ENCODE measurements at regions not wholly inside any gene's neighbourhood (a gene's known extent, or its start where the extent isn't known, plus 50 kb on each side); places are given as distances from the start of the nearest gene placed in this dataset.

GRCh38 chr1:164101802-164102201 lies 457.2 kb upstream of the PBX1 start:
- TF ChIP-seq CTCF (IDR thresholded peaks at IDR 0.05; ENCODE audit: low read depth, low read length, missing control alignments), result no peak
- DNase-seq (ENCODE audit: extremely low read depth, low read depth), result no peak
- no peak overlapping the region for H3K4me3 ChIP-seq (replicated peaks; ENCODE audit: low read depth, low read length)

- no peak overlapping the region for H3K4me3 ChIP-seq (replicated peaks; ENCODE audit: low read depth, low read length)
- DNase-seq (ENCODE audit: extremely low read depth, low read depth), result no peak
- no peak for TF ChIP-seq CTCF (IDR thresholded peaks at IDR 0.05; ENCODE audit: low read depth, low read length, missing control alignments)
Measured at GRCh38 chr1:164131949-164132348, 427.0 kb upstream of the PBX1 start.

GRCh38 chr1:164137273-164137925 lies 421.6 kb upstream of the PBX1 start:
- H3K4me3 ChIP-seq (replicated peaks; ENCODE audit: low read depth, low read length), result no peak overlapping the region
- DNase-seq (ENCODE audit: extremely low read depth, low read depth), result no peak
- no peak for TF ChIP-seq CTCF (IDR thresholded peaks at IDR 0.05; ENCODE audit: low read depth, low read length, missing control alignments)

- DNase-seq (ENCODE audit: extremely low read depth, low read depth), result no peak
- H3K4me3 ChIP-seq (replicated peaks; ENCODE audit: low read depth, low read length), result no peak overlapping the region
- no peak for TF ChIP-seq CTCF (IDR thresholded peaks at IDR 0.05; ENCODE audit: low read depth, low read length, missing control alignments)
Measured at GRCh38 chr1:164141797-164142196, 417.2 kb upstream of the PBX1 start.

- no peak for DNase-seq (ENCODE audit: extremely low read depth, low read depth)
- H3K4me3 ChIP-seq (replicated peaks; ENCODE audit: low read depth, low read length), result no peak overlapping the region
- no peak for TF ChIP-seq CTCF (IDR thresholded peaks at IDR 0.05; ENCODE audit: low read depth, low read length, missing control alignments)
Measured at GRCh38 chr1:164154622-164155021, 404.4 kb upstream of the PBX1 start.

- no peak for TF ChIP-seq CTCF (IDR thresholded peaks at IDR 0.05; ENCODE audit: low read depth, low read length, missing control alignments)
- DNase-seq (ENCODE audit: extremely low read depth, low read depth), result no peak
Measured at GRCh38 chr1:164155347-164155746, 403.6 kb upstream of the PBX1 start.

GRCh38 chr1:164163289-164163849 lies 395.6 kb upstream of the PBX1 start:
- no peak for DNase-seq (ENCODE audit: extremely low read depth, low read depth)
- TF ChIP-seq CTCF (IDR thresholded peaks at IDR 0.05; ENCODE audit: low read depth, low read length, missing control alignments), result no peak

More at GRCh38 chr1:164155347-164155746, 403.6 kb upstream of the PBX1 start:
- no peak overlapping the region for H3K4me3 ChIP-seq (replicated peaks; ENCODE audit: low read depth, low read length)

More at GRCh38 chr1:164163289-164163849, 395.6 kb upstream of the PBX1 start:
- no peak overlapping the region for H3K4me3 ChIP-seq (replicated peaks; ENCODE audit: low read depth, low read length)
